HG03135 (cell line): ENCODE measurements at regions not wholly inside any gene's neighbourhood (a gene's known extent, or its start where the extent isn't known, plus 50 kb on each side); places are given as distances from the start of the nearest gene placed in this dataset.

Experiments used
- ATAC-seq: cut with Tn5 transposase; IDR thresholded peaks from one replicate; pipeline ENCODE4 v1.9.1; 2021; ENCODE audit warnings: mild to moderate bottlenecking, moderate library complexity; ENCODE audit not compliant: unreplicated experiment

DNA sequence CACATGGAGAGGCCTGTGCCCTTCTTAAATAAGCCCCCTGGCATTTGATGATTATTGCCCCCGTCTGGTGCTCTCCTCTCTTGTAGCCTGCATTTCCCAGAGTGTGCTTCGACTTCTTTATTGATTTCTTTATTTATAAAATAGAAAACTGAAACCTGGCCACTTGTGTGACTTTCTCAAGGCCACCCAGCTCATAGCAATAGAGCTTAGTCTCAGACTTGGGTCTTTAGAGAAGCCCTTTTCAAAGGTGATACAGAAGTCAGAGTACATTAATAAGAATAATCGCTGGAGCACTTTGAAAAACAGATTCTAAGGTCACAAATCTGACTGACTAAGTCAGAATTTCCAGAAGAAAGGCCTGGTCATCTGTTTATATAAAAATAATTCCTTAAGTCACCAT, 86.6 kb downstream of the NOC3L start:
- ATAC-seq = no peak

DNA sequence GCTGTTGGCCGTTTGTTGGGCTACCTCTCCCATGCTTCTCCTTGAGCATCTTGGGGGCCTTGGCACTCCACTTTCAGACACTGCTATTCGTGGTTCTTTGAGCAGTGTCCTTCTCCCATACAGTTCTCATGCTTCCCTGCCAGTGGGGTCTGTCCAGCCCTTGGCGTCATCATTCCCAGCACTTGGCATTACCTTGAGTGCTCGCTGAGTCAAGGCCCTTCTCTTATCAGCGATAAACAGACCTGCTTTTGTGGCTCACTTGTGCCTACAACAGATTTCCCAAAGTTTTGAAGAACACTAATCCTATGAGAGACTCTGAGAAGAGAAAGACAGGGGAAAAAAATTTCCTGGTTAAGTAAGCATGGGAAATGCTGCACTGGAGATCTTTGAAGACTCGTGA, 85.3 kb downstream of the NOC3L start:
- no peak for ATAC-seq

DNA sequence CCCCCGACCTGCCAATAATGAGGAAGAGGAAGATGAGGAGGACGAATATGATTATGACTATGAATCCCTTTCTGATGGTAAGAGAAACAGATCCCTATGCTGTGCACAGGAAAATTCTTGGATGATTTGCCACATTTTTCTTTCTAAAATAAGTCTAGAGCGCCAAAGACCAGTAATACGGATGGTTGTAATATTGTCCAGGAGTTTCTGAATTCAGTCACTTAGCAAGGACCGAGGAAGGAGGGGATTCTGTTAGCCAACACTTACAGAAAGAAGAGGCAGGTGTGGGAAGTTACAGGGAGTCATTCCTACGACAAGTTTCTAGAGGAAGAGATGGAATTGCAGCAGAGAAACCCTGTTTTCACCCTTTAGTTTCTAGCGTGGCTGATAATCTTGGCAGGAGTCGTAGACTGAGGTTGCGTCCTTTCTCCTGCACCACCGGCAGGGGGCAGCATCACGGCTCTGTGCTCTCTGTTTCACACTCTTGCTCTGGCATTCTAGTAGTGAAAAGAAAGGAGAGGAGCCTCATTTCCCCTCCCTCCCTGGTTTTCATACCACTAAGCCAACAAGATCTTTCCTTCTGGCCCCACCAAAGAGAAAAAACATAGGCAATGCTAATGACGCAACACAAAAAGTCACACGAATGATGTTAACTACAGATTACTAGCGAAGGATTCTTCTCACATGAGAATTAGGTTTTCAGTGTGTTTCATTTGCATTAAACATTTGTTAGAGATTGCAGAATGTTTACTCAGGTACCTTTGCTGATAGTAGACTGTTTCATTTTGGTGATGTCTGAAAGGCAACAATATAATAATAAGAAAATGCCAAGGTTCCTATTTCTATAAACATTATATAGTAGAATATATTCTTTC, 82.7 kb downstream of the NOC3L start:
- peak; percentile 82 for ATAC-seq

DNA sequence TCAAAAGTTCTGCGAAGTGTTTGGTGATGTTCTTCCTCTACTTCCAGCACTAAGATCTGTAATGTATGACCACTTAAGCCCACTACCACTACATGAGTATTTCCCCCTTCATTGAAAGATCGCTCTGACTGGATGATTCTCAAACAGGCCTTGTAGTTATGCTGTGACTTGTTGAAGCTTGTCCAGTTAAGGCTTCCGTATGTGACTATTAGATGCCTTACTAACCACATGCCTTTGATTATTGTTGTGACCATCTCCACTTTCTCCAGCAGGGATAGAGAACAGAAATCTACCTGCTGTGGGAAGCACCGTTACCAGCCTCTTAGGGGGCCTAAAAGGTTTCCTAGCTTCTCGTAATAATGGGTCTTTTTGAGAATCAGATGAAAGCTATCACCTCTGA, 81.1 kb downstream of the NOC3L start:
- ATAC-seq = no peak

DNA sequence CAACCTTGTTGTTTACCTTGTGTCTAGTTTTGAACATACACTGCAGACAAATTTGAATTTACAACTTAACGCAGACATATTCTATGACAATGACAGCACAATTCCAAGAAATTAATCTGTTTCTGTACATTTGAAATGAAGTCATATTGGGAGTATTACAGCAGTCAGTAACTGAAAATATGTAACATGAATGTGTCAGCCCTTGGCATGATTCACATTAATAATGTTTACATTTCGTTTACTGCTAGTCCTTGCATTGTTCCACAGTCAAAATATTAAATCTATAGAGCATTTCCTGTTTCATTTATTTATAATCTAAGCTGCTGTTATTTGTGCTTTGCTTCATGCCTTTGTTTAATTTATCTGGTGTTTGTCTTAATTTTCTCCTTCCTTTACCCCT, 80.4 kb downstream of the NOC3L start:
- no peak for ATAC-seq
